Kidney (tissue), 13 donors: ENCODE measurements at regions not wholly inside any gene's neighbourhood (a gene's known extent, or its start where the extent isn't known, plus 50 kb on each side); places are given as distances from the start of the nearest gene placed in this dataset.

ENCODE experiments used
- DNase-seq, 5 donors: peaks; one replicate each; pipeline ENCODE4 v3.0.0-alpha.2; 2013 to 2020
- FAIRE-seq: peaks from 2 replicates; lab custom pipeline; 2012; peaks lifted over from hg19 to GRCh38; lab: Jason Lieb, UNC
- H3K27ac ChIP-seq, 2 donors: one replicate each; pipeline ENCODE4 v1.7.0; 2013; ENCODE audit warnings: low read depth in 2 of 2, low read length in 2 of 2, inconsistent platforms in 1 of 2
- H3K27me3 ChIP-seq: one replicate; pipeline ENCODE4 v1.7.1; 2013; ENCODE audit warnings: low read length, inconsistent platforms; ENCODE audit not compliant: control insufficient read depth, insufficient read depth
- H3K36me3 ChIP-seq, 3 donors: one replicate each; pipeline versions ENCODE4 v1.7.0 to v1.7.1; 2013; ENCODE audit warnings: low read length in 3 of 3, control low read depth in 1 of 3, inconsistent platforms in 1 of 3; ENCODE audit not compliant: insufficient read depth in 3 of 3, control insufficient read depth in 2 of 3
- H3K4me1 ChIP-seq, 3 donors: one replicate each; pipeline versions ENCODE4 v1.7.0 to v1.7.1; 2013; ENCODE audit warnings: low read length in 3 of 3, inconsistent platforms in 1 of 3, low read depth in 1 of 3; ENCODE audit not compliant: control insufficient read depth in 2 of 3, insufficient read depth in 2 of 3
- H3K4me3 ChIP-seq, 3 donors: one replicate each; pipeline versions ENCODE4 v1.7.0 to v1.8.1; 2013; ENCODE audit warnings: low read length in 3 of 3, control low read depth in 1 of 3, inconsistent platforms in 1 of 3
- H3K9ac ChIP-seq, 3 donors: one replicate each; pipeline versions ENCODE4 v1.7.0 to v1.7.1; 2013; ENCODE audit warnings: low read length in 3 of 3, control low read depth in 1 of 3, inconsistent platforms in 1 of 3
- H3K9me3 ChIP-seq, 3 donors: one replicate each; pipeline versions ENCODE4 v1.7.0 to v1.7.1; 2013; ENCODE audit warnings: low read length in 3 of 3, control low read depth in 1 of 3, inconsistent platforms in 1 of 3; ENCODE audit not compliant: control insufficient read depth in 2 of 3, insufficient read depth in 1 of 3
- intact Hi-C: fragments of 100-400 bp; cut with DNase I; formaldehyde crosslinking; loops from one replicate; pipeline ENCODE4 v1.11.1; 2022
- TF ChIP-seq, protein P1 (sequence below): IDR thresholded peaks from 3 replicates; pipeline ENCODE4 v1.5.1; 2012; ENCODE audit warnings: mild to moderate bottlenecking, moderate library complexity, borderline replicate concordance; ENCODE audit not compliant: insufficient read depth; ENCODE audit errors: extremely low read depth
- donor health status: control.
- donor health status: control.
- donor health status: control.
- donor health status: control.
- donor health status: control.
- donor health status: DM: yes; HTN: yes; CAD: no.
- donor health status: Normal renal cell carcinoma (clear cell type).

DNA sequence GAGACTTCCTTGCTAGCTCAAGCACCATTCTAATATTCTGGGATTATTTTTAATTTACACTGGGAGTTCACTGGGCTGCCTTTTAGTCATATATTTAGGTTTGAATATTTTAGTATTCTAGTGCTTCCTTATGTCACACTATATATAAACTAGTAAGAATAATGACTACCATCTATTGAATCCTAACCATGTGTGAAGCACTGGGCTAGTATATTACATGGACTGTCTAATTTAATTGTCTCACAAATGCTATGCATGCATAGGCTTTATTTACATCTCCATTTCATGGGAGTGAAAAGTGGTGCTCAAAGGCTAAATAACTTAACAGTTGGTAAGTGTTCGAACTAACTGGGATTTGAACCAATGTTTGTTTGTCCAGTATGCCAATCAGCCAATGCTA is 272.4 kb downstream of the RND3 start:
- FAIRE-seq (no peak), DNase-seq (peak in 2 of 5 donors; percentile 47 to 58)
- Histone ChIP-seq H3K27ac (no peak overlapping the region), H3K4me3 (no peak overlapping the region), H3K4me1 (no peaks in the 10 kb centered on the region), H3K36me3 (no peaks in the 10 kb centered on the region), H3K27me3 (no peaks in the 10 kb centered on the region), H3K9ac (no peak overlapping the region), H3K9me3 (no peaks in the 10 kb centered on the region)
- TF ChIP-seq, protein P1, sequence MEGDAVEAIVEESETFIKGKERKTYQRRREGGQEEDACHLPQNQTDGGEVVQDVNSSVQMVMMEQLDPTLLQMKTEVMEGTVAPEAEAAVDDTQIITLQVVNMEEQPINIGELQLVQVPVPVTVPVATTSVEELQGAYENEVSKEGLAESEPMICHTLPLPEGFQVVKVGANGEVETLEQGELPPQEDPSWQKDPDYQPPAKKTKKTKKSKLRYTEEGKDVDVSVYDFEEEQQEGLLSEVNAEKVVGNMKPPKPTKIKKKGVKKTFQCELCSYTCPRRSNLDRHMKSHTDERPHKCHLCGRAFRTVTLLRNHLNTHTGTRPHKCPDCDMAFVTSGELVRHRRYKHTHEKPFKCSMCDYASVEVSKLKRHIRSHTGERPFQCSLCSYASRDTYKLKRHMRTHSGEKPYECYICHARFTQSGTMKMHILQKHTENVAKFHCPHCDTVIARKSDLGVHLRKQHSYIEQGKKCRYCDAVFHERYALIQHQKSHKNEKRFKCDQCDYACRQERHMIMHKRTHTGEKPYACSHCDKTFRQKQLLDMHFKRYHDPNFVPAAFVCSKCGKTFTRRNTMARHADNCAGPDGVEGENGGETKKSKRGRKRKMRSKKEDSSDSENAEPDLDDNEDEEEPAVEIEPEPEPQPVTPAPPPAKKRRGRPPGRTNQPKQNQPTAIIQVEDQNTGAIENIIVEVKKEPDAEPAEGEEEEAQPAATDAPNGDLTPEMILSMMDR = no peak
- intact Hi-C loops = no loop called here

DNA sequence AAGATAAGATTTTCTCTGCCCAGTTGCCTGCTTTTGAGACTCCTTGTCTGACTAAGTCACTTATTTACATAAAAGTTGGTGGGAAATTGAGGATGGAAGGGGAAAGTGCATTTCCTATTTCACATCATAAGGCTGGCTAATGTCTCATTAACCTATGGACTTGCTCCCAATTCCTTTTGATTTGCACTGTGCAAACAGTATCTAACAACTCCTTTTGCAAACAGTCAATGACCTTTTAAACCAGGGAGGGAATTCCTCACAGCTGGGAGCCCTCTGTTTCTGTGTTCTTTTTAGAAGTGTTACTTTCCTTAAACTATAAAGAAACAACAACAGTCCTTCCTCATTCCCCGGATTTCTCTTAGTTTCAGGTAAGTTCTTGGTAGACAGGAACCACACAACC is 272.8 kb downstream of the RND3 start:
- TF ChIP-seq, protein P1 = no peak
- H3K9me3 ChIP-seq = no peaks in the 10 kb centered on the region
- no peaks in the 10 kb centered on the region for H3K27me3 ChIP-seq
- intact Hi-C loops = no loop called here
- DNase-seq (peak in 3 of 5 donors; percentile 14 to 63 (median 45)), FAIRE-seq (no peak)
- no peaks in the 10 kb centered on the region for H3K36me3 ChIP-seq
- H3K4me3 ChIP-seq = no peak overlapping the region
- no peak overlapping the region for H3K27ac ChIP-seq
- H3K4me1 ChIP-seq = no peaks in the 10 kb centered on the region
- H3K9ac ChIP-seq = no peak overlapping the region

DNA sequence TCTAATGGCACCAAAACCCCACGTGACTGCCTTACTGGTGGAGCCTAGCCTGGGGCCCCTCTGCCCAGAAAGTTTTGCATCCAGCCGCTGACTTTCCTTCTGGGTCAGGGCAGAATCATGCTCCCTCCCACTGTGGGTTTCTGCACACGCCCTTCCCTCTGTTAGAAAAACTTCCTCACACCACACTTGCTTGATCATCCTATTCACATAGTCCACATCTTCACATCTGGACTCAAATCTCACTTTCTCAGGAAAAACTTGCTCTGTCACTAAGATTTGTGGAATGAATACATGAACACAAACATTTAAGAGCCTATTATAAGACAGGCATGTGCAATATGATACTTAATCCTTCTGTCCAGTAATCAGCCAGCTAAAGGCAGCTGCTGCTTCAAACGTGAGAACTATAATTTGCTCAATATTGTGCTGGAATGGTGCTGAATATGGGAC is 274.7 kb downstream of the RND3 start:
- Histone ChIP-seq H3K9me3 (no peaks in the 10 kb centered on the region), H3K4me1 (no peaks in the 10 kb centered on the region), H3K4me3 (no peak overlapping the region), H3K9ac (no peak overlapping the region), H3K27me3 (no peaks in the 10 kb centered on the region), H3K36me3 (no peaks in the 10 kb centered on the region), H3K27ac (no peak overlapping the region)
- DNase-seq = peak in 2 of 5 donors; percentile 30 to 40
- intact Hi-C loops = no loop called here
- no peak for FAIRE-seq
- TF ChIP-seq, protein P1 = no peak

DNA sequence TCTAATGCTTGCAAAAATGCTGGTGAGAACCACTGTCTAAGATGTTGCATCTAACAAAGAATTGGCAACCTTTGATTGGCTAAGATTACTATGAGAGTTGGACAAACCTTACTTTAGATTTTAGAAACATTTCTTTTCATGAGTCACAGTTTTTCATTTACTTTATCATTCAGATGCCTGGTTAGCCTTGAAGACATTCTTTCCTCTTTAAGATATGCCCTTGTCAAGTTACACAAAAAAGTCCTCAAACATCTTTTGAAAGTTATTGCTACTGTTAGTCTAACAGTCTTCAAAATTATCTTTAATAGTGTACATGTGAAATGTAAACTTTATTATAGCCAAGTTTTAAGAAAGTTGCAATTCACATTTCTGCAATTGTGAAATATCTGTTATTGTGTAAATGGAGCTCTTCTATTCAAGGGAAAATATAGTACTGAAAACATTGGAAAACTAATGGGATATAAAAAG is 276.3 kb downstream of the RND3 start:
- H3K27me3 ChIP-seq = no peaks in the 10 kb centered on the region
- no peaks in the 10 kb centered on the region for H3K4me1 ChIP-seq
- no peak overlapping the region for H3K27ac ChIP-seq
- FAIRE-seq (no peak), DNase-seq (no peak)
- no peak overlapping the region for H3K4me3 ChIP-seq
- H3K9me3 ChIP-seq = no peaks in the 10 kb centered on the region
- no peak overlapping the region for H3K9ac ChIP-seq
- intact Hi-C loops = no loop called here
- H3K36me3 ChIP-seq = no peaks in the 10 kb centered on the region
- TF ChIP-seq, protein P1 = no peak
